IPS-18c (cell line): ENCODE measurements at regions not wholly inside any gene's neighbourhood (a gene's known extent, or its start where the extent isn't known, plus 50 kb on each side); places are given as distances from the start of the nearest gene placed in this dataset.
"Not testable (repeated sequence)": the region's sequence is repeated elsewhere in the genome, so short reads cannot be mapped to it uniquely, and the experiment has no call there.

Source experiments
- H3K4me3 ChIP-seq: 2 replicates; pipeline ENCODE4 v1.7.0; 2013; ENCODE audit warnings: low read depth, mild to moderate bottlenecking, low read length, moderate library complexity; ENCODE audit not compliant: insufficient read depth
- H3K9me3 ChIP-seq: one replicate; pipeline ENCODE4 v1.6.1; 2013; ENCODE audit warnings: mild to moderate bottlenecking, low read length, moderate library complexity; ENCODE audit not compliant: control insufficient read depth, insufficient read depth

DNA sequence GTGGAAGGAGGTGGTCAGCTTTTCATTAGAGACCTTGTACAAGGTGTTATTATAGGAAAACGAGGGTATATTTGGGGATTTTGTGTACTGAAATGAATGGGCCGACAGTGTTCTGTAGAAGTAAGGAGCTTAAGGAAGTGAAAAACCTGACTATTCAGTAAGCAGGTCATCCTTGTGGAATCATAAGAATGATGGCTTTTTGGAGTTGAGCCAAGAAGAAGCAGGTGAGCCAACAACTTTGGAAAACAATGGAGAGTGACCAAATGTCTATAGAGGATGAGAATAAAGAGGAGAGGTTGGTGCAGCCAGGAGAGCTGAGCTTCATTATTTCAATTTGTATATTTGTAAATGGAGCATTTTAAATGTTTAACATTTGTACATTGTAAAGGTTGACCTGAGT, 595.7 kb downstream of the CCSER2 start:
- Histone ChIP-seq H3K9me3 (peaks cover 2% of the 10 kb centered on the region), H3K4me3 (no peak overlapping the region)

DNA sequence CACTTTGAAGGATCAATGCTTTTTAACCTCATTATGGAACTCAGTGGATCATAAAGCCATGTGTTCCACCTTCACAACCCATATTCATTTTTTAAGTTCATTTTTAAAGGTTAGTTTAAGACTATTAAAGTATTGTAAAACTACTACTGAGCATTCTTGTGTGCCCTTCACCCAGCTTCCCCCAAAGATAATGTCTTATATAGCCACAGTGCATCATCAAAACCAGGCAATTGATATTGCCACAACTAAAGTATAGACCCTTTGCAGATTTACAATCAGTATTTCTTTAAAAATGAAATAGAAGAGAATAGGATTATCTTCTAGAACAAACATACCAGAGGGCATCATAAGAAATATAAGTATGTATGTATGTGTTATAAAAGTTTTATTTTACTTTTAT, 597.1 kb downstream of the CCSER2 start:
- H3K9me3 ChIP-seq, result no peaks in the 10 kb centered on the region
- no peak overlapping the region for H3K4me3 ChIP-seq

DNA sequence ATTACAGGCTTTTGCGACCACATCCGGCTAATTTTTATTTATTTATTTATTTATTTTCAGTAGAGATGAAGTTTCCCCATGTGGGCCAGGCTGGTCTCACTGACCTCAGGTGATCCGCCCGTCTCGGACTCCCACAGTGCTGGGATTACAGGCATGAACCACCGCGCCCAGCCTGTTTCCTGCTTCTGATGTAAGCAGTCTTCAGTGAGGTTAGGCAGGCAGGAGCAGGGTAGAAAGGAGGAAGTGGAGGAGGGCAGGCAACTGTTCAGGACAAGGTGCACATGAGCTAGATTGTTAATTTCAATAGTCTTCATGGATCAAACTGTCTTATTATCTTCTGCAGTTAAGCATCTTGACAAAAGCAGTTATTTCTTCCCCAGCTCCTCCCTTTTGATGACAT, 605.0 kb downstream of the CCSER2 start:
- no peak overlapping the region for H3K4me3 ChIP-seq
- H3K9me3 ChIP-seq, result no peaks in the 10 kb centered on the region

DNA sequence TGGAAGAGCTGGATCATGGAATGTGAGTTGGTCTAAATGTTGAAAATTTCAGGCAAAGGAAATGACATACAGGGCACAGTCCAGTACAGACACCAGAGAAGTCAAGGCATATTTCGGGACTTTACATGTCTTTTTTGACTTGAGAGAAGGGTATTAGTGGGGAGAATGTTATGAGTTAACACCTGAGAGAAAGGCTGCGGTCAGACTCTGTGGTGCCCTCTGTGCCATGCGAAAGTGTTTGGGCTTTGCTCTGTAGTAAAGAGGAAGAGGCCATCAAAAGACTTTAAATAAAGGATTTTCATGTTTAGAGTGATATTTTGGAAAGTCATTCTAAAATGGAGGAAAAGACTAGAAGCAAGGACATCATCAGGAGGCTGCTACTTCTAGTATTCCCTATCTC, 607.4 kb downstream of the CCSER2 start:
- H3K4me3 ChIP-seq, result no peak overlapping the region

DNA sequence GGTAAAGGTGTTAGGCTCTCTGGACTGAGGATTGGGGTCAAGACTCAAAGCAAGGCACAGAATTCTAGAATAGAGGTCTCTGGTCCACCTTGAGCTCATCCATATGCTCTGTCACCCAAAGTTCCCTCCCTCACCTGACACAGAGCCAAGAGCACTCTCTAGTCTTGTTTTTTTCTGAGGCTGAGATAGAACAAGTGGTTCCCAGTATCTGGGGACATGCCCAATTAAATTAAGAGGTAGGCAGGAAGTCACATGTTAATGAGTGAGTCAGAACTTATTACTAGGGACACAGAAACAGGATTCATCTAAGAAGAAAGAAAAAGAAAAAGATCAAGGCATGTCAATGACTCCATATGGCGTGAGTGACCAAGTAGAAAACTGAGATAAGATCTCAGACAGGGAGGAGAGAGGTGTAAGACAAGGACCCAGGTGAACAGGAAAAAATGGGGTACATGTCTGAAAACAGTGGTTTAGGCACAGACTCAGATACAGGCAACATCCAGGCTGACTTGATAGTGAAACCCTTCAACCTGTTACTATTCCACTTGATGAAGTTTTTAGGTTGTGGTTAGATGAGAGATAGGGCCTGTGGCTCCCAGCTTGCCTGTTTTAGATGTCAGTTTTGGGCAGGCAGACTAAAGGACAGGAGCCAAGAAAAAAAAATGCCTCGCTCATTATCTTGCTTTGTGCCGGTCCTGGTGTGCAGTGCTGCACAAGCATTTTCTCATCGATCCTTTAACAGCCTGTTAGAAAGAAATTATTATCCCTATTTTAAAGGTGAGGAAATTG, 609.9 kb downstream of the CCSER2 start:
- H3K4me3 ChIP-seq, result no peak overlapping the region

More for the DNA sequence above, 607.4 kb downstream of the CCSER2 start:
- no peaks in the 10 kb centered on the region for H3K9me3 ChIP-seq

DNA sequence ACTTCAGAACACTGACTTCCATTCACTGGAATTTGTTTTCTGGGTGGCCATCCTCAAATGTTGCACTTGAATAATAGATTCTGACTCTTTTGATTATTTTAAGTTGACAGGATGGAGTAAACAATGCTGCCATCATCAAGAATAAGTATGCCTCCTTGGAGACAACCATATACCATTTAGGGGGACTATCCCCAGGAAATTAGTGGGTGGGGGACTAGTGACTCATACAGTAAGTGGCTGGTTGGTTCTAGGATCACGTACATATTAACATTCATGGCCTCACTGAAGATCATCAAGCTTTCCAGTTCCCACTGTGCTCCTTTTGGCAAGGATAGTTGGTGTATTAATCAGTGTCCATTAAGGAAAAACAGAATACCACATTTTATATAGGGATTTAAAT, 615.2 kb downstream of the CCSER2 start:
- Histone ChIP-seq H3K4me3 (no peak overlapping the region), H3K9me3 (no peaks in the 10 kb centered on the region)

More for the DNA sequence above, 609.9 kb downstream of the CCSER2 start:
- H3K9me3 ChIP-seq, result no peaks in the 10 kb centered on the region

DNA sequence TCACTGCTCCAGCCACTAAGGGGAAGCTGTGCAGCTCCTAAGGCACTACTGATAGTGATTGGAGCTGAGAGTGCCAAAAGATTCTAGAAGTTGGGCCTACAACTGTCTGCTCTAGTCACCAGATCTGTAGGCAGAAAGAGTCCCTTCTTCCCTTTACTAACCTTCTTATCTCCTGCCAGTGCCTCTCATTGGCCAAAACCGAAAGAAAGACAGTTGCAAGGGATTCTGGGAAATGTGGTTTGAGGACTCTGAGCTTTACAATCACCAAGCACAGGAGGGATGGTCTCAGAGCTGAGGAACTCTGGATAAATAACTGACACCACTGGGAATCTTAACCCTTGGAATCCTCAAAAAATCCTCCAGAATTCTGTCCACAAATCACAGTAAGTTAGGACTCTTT, 615.8 kb downstream of the CCSER2 start:
- H3K9me3 ChIP-seq, result no peaks in the 10 kb centered on the region
- no peak overlapping the region for H3K4me3 ChIP-seq

DNA sequence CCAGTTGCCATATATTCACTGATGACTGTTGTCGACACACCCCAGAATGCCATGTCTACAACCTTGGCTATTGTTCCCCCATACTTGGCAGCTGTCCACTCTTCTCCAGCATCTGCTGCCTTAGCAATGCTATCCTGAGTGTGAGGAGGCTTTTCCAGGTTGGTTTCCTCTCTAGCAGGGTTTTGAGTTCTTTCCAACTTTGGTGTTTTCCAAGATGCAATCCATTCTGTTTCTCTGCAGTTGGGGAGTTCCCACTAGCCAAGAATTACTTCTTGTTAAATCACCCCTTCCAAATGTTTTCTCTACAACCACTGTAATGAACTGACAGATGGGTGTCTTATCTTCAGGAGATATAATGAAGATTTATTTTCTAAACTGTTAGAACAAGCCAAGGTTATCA, 617.4 kb downstream of the CCSER2 start:
- H3K9me3 ChIP-seq, result no peaks in the 10 kb centered on the region
- no peak overlapping the region for H3K4me3 ChIP-seq

DNA sequence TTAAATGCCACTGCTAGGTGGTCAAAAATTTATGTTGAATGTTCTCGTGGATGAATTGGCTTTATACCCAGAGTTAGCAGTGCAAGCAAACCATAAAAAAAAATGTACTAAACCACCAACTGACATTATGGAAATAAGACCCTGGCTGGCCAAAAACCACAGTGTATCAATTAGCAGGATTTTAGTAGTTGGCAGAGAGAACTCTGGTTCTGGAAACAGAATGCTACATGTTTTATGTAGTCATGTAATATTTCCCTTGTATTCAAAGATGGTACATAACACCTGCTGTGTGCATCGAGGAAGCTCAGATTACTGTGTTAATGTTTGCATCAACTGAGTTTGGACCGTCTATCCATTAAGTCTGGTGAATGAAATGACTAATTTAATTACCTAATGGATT, 618.5 kb downstream of the CCSER2 start:
- H3K4me3 ChIP-seq, result no peak overlapping the region
- no peaks in the 10 kb centered on the region for H3K9me3 ChIP-seq

DNA sequence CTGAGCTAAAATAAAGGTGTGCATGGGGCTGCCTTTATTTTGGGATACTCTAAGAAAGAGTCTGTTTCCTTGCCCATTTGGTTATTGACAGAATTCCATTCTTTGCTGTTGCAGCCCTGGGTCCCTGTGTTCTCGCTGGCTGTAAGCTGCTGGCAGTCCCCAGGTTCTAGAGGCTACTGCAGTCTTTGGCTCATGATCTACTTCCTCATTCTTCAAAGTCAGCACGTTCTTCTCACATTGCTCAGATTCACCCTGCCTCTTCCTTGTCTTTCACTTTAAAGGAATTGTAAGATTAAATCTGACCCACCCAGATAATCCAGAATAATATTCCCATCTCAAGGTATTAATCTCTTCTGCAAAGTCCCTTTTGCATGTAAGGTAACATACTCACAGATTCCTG, 620.3 kb downstream of the CCSER2 start:
- H3K9me3 ChIP-seq, result no peaks in the 10 kb centered on the region
- no peak overlapping the region for H3K4me3 ChIP-seq

DNA sequence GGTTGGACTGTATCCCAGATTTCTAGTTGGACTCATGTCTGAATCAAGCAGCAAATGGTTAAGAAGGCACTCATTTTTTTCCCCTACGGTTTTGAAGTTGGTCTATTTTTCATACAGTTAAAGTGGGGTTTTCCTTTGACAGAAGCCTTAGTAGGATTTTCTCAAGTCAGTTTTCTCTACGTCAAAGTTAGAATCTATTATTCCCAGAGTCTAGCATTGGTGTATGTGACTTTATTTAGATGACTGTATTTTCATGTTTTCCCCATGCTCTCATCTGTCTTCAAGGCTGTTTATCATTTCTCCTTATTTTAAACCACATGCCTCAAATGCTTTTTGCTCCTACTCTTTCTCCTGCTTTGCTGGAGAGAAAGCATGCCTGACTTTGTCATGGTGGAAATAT, 623.2 kb downstream of the CCSER2 start:
- Histone ChIP-seq H3K4me3 (no peak overlapping the region), H3K9me3 (no peaks in the 10 kb centered on the region)

DNA sequence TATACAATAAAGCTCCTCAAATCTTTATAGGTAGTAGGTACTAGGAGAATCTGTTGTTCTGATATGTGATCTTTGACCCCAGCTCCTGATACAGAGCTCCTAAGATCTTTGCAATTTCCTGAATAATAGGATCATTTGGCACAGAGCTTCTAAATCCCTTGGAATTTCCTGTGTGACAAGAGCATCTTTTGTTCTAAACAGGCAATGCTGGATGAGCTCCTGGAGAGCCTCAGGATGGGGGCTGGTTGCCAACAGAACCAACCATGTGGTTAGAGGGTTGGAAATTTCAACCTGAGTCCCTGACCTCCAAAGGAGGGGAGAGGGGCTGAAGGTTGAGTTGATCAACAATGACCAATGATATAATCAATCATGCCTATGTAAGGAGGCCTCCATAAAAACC, 629.0 kb downstream of the CCSER2 start:
- H3K4me3 ChIP-seq, result no peak overlapping the region
- H3K9me3 ChIP-seq, result peaks cover 2% of the 10 kb centered on the region

DNA sequence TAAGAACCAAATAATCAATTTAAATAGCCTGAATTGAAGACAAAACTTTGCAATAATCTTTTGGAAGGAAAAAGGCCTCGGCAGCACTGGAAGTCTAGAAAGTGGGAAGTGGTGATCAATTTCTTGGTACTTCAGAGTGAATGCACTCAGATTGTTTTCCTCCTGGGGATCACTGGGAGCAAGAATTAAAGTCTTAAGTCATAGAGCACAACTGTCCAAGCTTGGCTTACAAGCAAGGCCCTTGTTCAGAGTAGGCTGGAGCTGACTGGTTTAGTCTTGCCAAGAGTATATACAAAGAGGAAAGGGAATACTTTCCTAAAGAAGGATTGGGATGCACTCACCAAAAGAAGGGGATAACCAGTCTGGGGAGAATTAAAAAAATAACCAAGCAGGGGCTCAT, 637.1 kb downstream of the CCSER2 start:
- Histone ChIP-seq H3K4me3 (no peak overlapping the region), H3K9me3 (no peaks in the 10 kb centered on the region)

DNA sequence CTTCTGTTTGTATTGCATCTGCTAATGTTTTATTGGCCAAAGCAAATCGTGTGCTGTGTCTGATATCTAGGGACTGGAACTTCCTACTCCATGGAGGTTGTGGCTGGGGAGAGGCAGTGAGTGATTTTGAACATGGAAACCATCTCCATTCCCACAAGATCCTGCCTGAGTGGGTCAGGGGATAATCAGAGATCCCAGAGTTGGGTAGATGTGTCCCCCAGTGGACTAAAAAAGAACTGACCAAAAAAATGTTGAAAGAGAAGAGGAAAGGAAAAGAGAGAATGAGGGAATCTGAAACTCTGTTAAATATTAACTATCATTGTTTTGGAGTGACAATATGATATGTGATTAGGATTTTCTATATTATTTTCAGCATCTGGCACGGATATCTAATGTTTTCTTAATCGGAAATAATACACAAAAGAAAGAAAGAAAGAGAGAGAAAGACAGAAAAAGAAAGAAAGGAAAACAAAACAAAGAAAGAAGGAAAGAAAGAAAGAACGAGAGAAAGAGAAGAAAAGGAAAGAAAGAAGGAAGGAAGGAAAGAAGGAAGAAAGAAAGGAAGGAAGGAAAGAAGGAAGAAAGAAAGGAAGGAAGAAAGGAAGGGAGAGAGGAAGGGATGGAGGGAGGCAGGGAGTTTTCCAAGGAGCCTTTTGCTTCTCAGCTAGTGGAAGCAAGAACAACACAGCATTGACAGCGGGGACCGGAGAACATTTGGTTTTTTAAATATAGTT, 638.5 kb downstream of the CCSER2 start:
- Histone ChIP-seq H3K9me3 (no peaks in the 10 kb centered on the region), H3K4me3 (no peak overlapping the region)

DNA sequence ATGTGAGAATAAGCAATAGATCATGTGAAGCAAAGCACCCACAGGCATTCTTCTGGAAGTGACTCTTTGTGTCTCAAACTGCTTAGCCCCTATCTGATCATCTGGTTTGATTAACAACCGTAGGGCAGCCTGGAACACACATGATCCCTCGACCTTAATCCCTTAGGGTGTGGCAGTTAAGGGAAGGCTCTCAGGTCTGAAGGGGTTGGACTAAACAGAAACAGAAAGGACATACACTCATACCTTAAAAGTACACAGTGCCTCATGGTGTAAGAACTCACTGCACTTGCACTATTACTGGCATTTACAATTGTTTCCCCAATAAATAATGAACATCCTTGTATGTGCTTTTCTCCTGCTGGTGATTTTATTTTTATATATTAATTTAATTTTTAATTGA, 640.9 kb downstream of the CCSER2 start:
- not testable (repeated sequence) for H3K4me3 ChIP-seq, H3K9me3 ChIP-seq

DNA sequence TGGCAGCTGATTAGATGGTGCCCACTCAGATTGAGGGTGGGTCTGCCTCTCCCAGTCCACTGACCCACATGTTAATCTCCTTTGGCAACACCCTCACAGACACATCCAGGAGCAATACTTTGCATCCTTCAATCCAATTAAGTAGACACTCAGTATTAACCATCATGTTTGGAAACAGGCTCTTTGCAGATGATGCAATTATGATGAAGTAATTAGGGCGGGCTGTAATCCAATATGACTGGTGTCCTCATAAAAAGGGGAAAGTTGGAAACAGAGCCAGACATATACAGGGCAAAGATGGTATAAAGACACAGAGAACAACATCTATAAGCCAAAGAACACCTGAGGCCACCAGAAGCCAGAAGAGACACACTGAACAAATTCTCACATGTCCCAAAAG, 658.6 kb downstream of the CCSER2 start:
- Histone ChIP-seq H3K9me3 (no peaks in the 10 kb centered on the region), H3K4me3 (no peak overlapping the region)

DNA sequence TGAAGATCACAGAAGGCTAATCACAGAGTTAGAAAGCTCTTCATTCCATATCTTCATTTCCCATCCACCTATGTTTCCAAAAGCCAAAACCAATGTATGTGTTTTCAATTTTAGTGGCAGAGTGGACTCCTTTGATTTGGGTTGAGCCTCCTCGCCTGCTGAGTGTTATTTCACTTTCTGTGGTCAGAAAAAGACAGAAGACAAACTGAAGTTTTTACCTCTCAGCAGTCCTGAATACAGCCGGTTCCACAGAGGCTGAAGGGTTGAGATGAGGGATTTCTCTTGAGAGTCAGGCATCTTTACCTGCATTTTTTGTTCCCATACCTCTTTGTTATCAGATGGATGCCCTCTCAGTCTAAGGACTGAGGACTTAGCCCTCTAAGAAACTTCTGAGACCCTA, 659.6 kb downstream of the CCSER2 start:
- H3K9me3 ChIP-seq, result no peaks in the 10 kb centered on the region
- no peak overlapping the region for H3K4me3 ChIP-seq

DNA sequence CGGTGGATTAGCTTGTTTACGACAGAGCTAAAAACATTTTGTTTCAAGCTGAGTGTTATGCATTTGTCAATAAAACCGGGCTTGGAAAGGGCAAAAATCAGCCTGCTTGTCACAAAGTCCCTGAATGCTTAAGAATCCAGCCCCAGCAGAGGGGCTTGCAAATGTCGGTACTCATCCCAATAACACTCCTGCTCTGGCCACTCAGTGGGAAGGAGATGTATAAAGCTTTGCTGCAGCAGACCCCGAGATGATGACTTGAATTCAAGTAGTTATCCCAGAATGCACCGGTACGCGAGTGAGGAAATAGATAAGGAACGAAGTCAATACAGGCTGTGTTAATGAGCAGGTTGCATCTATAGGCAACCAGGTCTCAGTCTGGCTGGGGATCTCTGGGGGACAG, 662.3 kb downstream of the CCSER2 start:
- Histone ChIP-seq H3K9me3 (no peaks in the 10 kb centered on the region), H3K4me3 (no peak overlapping the region)
